Left ventricle myocardium superior (tissue), 1 donor: ENCODE measurements at regions not wholly inside any gene's neighbourhood (a gene's known extent, or its start where the extent isn't known, plus 50 kb on each side); places are given as distances from the start of the nearest gene placed in this dataset.
A peak's percentile ranks its signal among the peaks of the same experiment; 100 is the strongest.

Experiments used
- ATAC-seq: fragments of 200-7000 bp; cut with Tn5 transposase; one replicate; pipeline ENCODE4 v1.9.1; 2020; ENCODE audit warnings: mild to moderate bottlenecking, moderate library complexity
- DNase-seq: peaks from one replicate; pipeline ENCODE4 v3.0.0-alpha.2; 2020
- intact Hi-C: fragments of 100-400 bp; cut with micrococcal nuclease; formaldehyde crosslinking; loops from one replicate; pipeline ENCODE4 v1.11.0; 2022
- donor health status: DM: no; HTN: yes; CAD: no; lungs with severe emphysema.

GRCh38 chr18:79622004-79622403 lies 57.6 kb upstream of the CTDP1 start:
- intact Hi-C loops, result no loop called here
- peak; percentile 1 for DNase-seq

GRCh38 chr18:79624356-79625170 lies 55.0 kb upstream of the CTDP1 start:
- intact Hi-C loops, result no loop called here
- no peak for ATAC-seq
- DNase-seq, result no peak

More at GRCh38 chr18:79622004-79622403, 57.6 kb upstream of the CTDP1 start:
- ATAC-seq, result no peak

- DNase-seq (no peak), ATAC-seq (peak; percentile 63)
- intact Hi-C loops, result no loop called here
Measured at GRCh38 chr18:79625195-79625923, 54.2 kb upstream of the CTDP1 start.

GRCh38 chr18:79625924-79626561 lies 53.6 kb upstream of the CTDP1 start:
- DNase-seq (no peak), ATAC-seq (no peak)
- intact Hi-C loops, result no loop called here

GRCh38 chr18:79626905-79627749 lies 52.5 kb upstream of the CTDP1 start:
- ATAC-seq (no peak), DNase-seq (no peak)
- intact Hi-C loops, result no loop called here

GRCh38 chr18:79627750-79628294 lies 51.8 kb upstream of the CTDP1 start:
- intact Hi-C loops, result no loop called here
- ATAC-seq, result no peak
- no peak for DNase-seq

- ATAC-seq, result no peak
- intact Hi-C loops, result no loop called here
- no peak for DNase-seq
Measured at GRCh38 chr18:79628416-79629248, 51.0 kb upstream of the CTDP1 start.

- ATAC-seq (no peak), DNase-seq (no peak)
- intact Hi-C loops, result no loop called here
Measured at GRCh38 chr18:79629249-79629558, 50.4 kb upstream of the CTDP1 start.

GRCh38 chr18:79629606-79630005 lies 50.0 kb upstream of the CTDP1 start:
- intact Hi-C loops, result no loop called here
- DNase-seq (no peak), ATAC-seq (no peak)
